ENCODE measurements at regions not wholly inside any gene's neighbourhood (a gene's known extent, or its start where the extent isn't known, plus 50 kb on each side); places are given as distances from the start of the nearest gene placed in this dataset.

DNA sequence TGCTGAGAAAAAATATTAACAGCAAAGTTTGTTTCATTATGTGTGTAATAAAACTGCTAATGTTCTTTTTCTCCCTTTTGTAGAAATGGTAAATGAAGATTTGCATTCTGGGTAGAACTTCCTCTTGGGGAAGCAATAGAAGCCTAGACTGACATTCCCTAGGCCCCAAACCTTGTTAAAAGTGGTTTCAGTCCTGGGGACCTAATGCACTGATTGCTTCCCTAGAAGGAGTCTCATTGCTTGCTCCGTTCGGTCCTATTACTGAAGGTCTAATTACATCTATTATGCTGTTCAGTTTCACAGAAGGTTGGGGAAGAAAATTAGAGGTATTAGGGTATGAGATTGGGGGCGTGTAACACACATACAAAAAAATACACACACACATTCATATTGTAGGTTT lies 893.8 kb downstream of the TLE4 start:
- TF ChIP-seq POLR2A (IDR thresholded peaks at IDR 0.05): no peak
- TF ChIP-seq, protein P1, sequence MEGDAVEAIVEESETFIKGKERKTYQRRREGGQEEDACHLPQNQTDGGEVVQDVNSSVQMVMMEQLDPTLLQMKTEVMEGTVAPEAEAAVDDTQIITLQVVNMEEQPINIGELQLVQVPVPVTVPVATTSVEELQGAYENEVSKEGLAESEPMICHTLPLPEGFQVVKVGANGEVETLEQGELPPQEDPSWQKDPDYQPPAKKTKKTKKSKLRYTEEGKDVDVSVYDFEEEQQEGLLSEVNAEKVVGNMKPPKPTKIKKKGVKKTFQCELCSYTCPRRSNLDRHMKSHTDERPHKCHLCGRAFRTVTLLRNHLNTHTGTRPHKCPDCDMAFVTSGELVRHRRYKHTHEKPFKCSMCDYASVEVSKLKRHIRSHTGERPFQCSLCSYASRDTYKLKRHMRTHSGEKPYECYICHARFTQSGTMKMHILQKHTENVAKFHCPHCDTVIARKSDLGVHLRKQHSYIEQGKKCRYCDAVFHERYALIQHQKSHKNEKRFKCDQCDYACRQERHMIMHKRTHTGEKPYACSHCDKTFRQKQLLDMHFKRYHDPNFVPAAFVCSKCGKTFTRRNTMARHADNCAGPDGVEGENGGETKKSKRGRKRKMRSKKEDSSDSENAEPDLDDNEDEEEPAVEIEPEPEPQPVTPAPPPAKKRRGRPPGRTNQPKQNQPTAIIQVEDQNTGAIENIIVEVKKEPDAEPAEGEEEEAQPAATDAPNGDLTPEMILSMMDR (IDR thresholded peaks at IDR 0.05): no peak
- TF ChIP-seq POLR2AphosphoS5 (IDR thresholded peaks at IDR 0.05): no peak
